HG03196 (cell line): ENCODE measurements at regions not wholly inside any gene's neighbourhood (a gene's known extent, or its start where the extent isn't known, plus 50 kb on each side); places are given as distances from the start of the nearest gene placed in this dataset.

ENCODE experiments used
- ATAC-seq: cut with Tn5 transposase; IDR thresholded peaks from one replicate; pipeline ENCODE4 v1.9.1; 2021; ENCODE audit not compliant: unreplicated experiment

DNA sequence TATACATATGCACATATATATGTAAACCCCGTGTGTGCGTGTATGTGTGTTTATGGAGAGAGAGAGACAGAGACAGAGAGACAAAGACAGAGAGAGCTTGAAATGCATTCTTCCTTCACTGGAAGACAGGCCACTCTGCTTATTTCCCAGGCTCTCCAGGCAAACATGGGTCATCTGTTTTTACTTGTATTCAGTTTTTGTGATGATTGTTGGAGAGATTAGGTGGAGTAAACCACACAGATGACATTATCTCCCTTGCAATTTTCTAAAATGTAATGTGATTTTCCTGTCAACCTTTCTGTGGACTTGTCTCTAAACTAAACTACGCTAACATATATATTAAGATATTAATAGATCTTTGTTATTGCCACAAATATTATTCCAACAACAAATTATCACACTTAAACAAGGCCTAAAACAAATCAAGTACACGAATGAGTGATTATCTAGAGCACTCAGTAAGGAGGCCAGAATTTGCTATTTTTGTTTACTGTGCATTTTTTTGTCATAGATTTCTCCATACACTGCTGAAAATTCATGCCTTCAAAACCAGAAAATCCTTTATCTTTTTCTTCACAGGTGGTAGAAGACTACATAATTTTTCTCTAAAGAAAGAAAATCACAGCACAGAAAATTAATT is 251.8 kb upstream of the SLIT2 start:
- no peak for ATAC-seq

DNA sequence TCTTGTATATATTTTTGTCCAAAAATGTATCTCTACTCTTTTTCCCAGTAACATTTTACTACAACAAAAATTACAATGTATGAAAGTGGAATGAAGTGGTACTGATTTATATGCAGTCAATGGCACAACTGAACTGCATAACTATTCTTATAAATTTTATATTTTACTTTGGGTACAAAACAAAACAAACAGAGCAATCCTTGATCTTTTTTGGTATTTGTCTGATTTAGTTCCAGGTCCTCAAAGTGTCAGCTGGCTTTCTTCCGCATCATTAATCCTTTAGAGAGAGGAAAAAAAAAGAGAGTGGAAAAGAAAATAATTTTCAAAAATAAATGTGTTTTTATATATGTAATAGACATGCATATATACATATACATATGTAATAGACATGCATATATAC is 252.4 kb upstream of the SLIT2 start:
- no peak for ATAC-seq

DNA sequence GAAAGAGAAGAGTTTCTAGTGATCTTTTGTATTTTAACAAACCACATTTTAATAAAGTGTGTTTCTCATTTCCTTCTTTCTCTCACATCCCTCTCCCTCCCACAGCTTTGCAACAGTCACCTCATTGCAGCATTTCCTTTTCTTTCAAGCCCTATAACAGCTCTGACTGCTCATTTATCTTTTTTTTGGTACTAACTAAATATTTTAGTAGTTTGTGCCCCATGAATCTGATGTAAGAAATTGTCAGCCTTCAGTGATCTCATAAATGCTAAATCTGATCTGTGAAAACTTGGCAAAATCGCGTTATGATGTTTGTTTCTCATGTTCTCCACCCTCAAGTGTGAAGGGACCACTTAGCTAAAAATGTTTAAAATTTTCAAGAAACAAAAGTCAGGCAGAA is 258.5 kb upstream of the SLIT2 start:
- ATAC-seq: no peak

DNA sequence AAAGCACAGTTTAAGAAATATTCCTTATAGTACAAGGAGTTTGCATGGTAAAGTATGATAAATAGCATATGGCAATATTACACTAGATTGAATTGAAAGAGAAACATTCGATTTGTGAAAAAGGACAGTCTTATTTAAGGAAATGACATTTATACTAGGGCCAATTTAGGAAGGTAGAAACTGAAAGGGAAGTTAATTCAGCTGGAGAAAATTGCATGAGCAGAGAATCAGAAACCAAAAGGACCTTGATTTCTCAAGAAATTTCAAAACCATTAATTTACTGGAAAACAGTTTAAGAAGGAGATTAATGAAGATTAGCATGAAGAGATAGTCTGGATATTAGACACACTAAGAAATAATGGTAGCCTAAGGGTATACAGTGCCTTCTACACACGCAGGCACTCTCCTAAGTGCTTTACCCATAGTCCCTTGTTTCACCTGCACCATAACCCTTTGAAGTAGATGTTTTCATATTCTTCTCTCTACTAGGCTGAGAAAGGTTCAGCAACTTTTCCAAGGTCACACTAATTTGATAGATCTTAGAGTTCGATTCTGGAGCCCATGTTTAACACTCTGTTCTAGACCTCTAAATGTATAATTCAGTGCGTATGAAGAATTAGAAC is 259.1 kb upstream of the SLIT2 start:
- no peak for ATAC-seq

DNA sequence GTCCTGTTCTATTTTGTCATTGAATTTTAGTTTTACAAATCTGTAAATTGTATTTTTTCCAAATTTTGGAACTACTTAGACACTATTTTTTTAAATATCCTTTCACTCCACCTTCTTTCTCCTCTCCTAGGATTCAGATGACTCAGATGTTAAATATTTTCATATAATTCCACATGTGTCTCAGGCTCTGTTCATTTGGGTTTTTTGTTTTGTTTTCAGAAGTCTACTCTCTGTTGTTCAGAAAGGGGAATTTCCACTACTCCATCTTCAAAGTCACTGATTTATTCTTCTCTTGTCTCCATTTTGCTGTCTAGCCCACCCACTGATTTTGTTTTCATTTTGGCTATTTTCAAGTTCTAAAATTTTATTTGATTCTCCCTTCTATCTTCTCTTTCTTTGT is 264.0 kb upstream of the SLIT2 start:
- ATAC-seq: no peak

DNA sequence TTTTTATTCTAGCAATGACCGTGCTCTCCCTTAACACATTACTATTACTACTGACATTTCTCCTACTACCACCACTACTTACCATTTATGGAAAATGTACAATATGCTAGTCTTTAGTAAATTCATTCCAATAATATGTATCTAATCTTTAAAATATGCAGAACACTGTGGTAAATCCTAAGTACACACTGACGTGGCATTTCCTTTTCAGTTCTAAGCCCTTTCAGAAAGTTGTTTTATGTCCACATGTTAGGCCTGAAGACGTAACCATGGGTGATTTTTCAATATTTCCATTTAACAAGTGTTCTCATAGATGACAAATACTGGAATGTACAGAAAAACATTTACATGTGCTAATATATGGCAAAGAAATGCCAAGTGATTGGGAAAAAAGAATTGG is 268.6 kb upstream of the SLIT2 start:
- no peak for ATAC-seq

DNA sequence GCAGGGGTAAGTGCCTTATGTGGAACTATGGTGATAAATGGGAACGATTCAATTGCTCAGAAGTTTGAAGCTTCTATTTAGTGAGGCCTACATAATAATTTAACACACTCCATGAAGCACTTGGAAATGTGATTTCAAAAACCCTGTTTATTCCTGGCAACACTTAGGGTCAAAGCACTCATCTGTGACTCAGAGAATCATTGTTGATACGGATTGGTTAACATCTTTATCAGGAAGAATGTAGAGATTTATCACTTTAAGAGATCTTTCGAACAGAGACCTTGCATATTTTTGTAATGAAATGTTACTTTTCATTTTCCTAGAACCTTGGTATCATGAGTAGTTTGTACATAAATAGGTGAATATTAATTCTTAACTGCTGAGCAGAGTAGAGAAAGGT is 269.1 kb upstream of the SLIT2 start:
- no peak for ATAC-seq

DNA sequence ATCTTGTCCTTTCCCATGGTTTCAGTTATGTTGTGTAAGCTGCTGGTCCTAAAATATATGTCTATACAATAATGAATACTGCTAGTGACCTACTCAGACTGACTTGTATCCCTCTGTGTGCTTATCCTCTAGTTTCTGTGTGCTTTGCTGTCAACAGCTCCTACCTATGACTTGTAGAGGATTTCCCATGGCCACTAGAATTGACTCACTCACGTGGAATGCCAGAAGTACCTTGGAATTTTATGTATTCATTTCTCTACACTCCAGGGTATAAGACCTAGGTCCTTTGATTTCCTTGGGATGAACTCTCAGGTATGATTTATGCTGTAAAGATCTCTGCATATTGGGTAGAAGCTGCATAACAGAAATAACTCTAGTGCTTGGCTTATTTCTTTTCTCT is 279.9 kb upstream of the SLIT2 start:
- no peak for ATAC-seq

DNA sequence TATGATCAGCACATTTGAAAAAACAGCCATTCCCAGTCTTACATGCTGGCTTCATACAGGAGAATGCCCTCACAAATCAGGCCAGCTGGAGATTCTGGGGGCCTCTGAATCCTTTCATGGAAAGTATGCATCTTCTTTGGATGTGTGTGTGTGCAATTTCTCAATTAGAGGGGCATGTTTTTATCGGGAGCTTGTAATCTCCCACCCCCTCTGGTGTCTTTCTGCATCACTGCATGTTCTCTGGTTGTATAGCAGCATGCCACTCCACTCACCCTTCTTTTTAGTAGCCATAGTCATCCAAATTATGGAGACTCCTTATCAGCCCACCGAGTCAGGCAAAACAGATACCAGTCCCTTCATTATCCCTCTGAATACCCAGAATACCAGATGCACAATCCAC is 282.2 kb upstream of the SLIT2 start:
- ATAC-seq: no peak

DNA sequence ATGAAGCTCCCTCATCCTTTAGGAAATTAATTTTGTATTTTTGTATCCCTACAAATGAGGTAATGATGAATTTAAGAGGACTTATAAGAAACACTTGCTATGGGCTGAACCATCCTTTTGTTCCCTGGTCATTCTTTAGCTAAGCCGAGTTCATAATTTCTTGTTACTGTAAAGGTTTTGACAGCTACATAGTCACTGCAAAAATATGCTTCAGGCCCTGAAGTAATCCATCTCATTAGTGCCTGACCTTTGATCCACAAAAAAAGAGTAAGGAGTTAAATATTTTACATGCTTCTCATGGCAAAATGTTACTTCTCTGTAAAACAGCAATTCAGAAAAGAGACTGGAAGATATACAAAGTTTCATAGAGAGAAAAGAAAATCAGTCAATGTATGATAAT is 290.6 kb upstream of the SLIT2 start:
- no peak for ATAC-seq

DNA sequence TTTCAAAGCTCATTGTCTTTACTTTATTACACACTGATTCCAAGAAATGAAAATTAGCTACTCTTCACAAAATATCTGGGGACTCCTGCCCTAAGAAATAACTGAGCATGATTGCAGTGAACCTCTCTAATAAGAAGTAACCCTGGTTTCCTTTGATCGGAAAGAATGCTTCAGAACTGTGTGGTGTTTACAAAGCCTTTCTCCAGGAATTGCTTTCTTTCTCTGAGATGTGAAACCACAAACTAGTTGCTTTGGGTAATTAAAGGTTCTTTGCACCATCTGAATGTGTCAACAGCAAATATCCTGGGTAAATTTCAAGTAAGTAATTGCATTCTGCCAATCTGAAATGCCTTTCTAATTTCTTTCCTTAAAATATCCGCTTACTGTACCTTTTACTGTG is 292.9 kb upstream of the SLIT2 start:
- ATAC-seq: no peak

DNA sequence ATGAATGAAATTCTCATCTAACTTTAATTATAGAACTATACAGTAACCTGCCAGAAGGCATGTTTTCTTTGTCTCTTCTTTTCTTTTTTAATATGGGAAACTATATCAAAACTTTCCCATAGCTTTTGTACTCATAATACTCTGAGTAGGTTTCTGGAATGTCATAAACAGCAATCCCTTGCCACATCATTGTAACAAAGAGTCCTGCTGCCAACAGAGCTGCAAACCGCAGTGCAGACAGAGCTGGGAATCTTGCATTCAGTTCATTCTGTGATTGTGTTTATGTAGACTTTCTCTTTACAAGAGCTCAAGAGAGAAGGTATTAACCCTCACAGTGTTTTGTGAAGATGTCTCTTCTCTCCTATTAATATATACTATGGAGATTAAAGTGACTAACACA is 304.4 kb upstream of the SLIT2 start:
- ATAC-seq: no peak

DNA sequence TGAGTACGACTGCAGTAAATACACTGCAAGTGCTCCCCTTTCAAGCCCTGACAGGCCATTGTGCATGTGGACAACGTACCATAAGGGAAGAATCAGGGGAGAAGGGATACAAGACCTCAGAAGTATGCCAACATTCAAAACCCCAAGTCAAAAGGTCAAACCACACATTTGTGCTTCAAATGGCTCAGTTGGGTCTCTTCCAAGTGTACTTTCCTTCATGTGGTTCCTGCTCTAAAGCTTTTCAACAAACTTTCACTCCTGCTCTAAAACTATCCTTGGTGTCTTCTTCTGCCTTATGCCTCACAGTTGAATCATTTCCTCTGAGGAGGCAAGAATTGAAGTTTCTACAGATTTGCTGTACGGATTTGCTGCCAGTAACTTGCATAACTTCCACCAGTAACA is 305.7 kb upstream of the SLIT2 start:
- ATAC-seq: no peak

DNA sequence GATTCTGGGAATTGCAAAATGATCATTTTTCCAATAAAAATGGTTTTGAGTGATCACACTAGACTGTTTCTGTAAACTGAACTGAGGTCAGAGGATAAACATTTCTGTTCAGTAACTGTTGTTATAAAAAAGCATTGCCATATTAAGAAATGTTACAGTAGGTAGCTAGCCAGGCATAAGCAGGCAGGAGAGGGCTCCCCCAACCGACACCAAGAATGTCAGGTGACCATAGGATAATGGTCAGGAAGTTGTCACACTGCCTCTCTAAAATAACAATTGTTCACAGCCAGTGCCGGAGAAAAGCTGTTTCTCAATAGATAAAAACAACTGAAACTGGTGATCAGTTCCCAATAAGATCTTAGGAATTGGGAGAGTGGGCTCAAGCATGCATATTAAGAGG is 306.2 kb upstream of the SLIT2 start:
- ATAC-seq: no peak

DNA sequence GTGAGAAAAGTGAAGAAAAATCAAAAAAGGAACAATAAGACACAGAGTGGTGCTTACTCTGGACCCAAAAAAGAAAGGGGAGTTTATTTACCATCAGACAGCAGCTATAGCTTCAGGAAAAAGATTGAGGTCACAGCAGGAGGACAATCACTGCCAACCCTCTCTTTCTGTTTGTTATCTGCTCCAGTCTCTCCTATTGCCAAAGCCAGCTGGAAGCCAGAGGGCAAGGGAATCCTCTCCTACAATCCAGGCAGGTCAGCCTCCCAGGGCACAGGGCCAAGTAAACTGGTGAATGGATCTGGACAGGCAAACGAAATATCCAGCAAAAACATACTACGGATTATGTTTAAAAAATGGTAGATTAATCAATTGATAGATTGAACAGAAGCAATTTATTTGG is 306.9 kb upstream of the SLIT2 start:
- ATAC-seq: no peak

DNA sequence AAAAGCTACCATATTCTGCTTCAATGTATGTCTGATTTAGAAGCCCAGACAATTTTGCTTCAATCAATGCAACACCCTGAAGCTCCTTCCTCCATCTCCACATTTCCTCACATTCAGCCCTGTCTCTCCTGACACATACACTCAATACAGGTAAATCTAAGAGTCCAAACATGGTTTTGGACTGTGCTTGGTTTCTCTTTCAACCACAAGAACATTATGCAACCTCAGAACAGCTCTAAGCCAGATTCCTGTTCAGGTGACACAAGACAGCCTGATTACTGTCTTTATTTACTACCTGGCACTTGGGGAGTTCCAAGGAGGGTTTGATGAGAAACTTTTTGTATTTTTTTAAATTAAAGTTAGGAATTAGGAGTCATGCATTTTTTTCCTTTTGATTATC is 307.5 kb upstream of the SLIT2 start:
- ATAC-seq: no peak

DNA sequence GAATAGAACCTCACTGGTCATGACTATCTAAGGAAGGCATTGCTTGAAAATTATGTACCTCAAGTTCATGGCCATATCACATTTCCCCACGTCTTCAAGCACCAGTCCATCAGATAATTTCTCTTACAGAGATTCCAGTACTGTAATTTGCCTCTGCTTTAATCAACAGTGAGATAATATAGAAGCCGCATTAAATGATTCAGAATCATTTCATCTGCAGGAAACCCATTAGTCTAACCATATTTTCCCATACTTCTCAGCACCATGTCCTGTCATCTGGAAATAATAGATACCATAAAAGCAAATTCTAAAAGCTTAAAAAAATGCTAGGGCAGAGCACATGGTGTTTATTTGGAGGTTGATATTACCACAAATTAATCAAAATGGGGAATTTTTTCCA is 310.3 kb upstream of the SLIT2 start:
- ATAC-seq: no peak

DNA sequence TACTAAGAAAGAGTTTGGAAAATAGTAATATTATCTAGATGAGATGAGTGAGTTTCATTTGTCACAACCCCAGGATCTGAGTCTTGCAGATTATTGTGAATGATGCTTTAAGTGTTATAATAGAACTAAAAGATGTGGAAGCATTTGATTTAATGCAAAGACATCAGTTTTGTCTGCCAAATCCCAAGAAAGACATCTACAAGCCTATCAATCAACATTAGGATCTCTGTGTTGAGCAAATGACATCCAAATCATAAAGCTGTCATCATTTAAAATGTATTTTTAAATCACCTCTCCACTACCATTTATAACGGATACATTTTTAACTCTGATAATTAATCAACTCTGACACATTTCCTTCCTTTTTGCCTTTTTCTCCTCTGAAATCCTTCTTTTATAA is 310.8 kb upstream of the SLIT2 start:
- no peak for ATAC-seq

DNA sequence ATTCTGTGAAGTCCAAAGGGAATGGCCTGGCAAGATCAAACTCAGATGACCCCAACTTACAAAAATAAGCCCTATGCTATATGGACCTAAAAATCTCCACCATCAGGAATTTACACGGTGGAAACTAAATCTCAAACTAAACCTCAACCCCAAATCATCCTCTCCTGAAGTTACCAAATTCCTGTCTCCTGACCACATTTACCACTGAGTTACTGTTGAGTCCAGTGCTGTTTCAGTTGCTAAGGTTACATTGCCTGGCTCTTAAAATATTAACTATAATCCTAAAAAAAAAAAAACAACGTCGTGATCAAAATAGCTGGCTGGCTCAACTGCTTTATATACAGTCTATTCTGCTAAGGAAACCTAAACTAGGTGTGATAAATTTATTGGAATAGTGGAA is 315.2 kb upstream of the SLIT2 start:
- ATAC-seq: no peak

DNA sequence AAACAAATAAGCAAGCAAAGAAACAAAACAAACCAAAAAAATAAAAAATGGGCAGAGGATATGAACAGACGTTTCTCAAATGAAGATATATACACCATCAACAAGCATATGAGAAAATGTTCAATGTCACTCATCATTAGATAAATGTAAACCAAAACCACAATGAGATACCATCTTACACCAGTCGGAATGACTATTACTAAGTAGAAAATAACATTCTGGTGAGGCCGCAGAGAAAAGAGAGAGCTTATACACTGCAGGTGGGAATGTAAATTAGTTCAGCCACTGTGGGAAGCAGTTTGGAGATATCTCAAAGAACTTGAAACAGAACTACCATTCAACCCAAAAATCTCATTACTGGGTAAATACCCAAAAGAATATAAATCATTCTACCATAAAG is 321.0 kb upstream of the SLIT2 start:
- no peak for ATAC-seq

DNA sequence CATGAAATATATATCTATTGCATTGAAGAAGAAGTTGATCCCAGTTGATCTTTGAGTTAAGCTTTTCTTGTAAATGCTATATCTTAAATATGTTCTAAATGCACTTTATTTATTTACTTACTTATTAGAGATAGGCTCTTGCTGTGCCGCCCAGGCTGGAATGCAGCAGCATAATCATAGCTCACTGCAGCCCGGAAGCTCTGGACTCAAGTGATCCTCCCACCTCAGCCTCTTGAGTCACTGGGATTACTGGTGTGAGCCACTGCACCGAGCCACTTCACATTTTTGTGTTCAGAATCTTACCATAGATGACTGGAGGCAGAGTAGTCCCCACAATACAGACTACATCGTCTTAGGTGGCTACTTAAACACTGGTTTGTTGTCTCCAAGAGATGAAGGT is 324.3 kb upstream of the SLIT2 start:
- ATAC-seq: no peak

DNA sequence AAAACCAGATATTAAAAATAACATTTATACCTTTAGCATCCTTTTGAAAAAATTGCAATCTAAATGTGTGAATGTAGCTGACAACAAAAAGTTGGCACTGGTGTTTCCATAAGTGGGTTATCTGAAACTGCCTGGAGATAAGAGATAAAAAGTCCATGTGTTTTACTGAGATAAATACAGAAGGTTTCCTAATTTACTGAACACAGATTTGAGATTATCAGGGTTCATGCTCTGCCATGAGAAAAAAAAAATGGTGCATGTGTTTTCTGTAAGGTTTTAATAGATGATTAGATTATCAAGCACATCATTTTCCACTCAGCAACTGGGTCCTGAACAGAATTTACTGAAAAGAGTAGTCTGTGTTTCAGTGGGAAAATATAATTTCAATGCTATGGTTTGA is 326.2 kb upstream of the SLIT2 start:
- no peak for ATAC-seq

DNA sequence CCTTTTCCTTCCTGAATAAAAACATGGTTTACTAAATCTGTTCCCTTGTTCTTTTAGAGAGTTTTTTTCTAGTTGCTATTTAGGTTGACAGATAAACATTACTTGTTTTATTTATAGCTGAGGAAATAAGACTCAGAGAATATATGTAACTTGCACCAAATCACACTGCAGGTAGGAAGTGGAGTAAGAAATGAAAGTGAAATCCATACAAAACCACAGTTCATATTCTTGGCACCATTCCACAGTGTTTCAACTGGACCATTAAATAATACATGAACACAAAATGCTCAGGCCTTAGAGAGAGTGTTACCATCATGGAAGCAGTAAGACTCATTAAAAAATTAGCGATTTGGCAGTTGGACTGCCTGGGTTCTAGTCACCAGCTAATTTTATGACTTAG is 326.9 kb upstream of the SLIT2 start:
- ATAC-seq: no peak
